Activated naive CD4-positive, alpha-beta T cell treated with Interleukin-2 at 50 U/mL for 16 hours (primary cell): ENCODE measurements at regions not wholly inside any gene's neighbourhood (a gene's known extent, or its start where the extent isn't known, plus 50 kb on each side); places are given as distances from the start of the nearest gene placed in this dataset.
A peak's percentile ranks its signal among the peaks of the same experiment; 100 is the strongest.

Experiments
- DNase-seq: peaks from one replicate; pipeline ENCODE4 v3.0.0-alpha.2; 2020

- no peak for DNase-seq
Observed at GRCh38 chr14:65879248-65880009, 466.9 kb downstream of the FUT8 start.

- no peak for DNase-seq
Observed at GRCh38 chr14:65880507-65880906, 468.0 kb downstream of the FUT8 start.

- no peak for DNase-seq
Observed at GRCh38 chr14:65881642-65882041, 469.1 kb downstream of the FUT8 start.

- no peak for DNase-seq
Observed at GRCh38 chr14:65888677-65889076, 476.1 kb downstream of the FUT8 start.

GRCh38 chr14:65892315-65892714 lies 479.8 kb downstream of the FUT8 start:
- no peak for DNase-seq

GRCh38 chr14:65900164-65900563 lies 487.6 kb downstream of the FUT8 start:
- no peak for DNase-seq

GRCh38 chr14:65901595-65901994 lies 489.1 kb downstream of the FUT8 start:
- DNase-seq, result no peak

- DNase-seq, result no peak
Observed at GRCh38 chr14:65904988-65905387, 492.5 kb downstream of the FUT8 start.

- DNase-seq, result no peak
Observed at GRCh38 chr14:65906344-65906743, 493.8 kb downstream of the FUT8 start.

- no peak for DNase-seq
Observed at GRCh38 chr14:65906948-65907347, 494.4 kb downstream of the FUT8 start.

- DNase-seq, result no peak
Observed at GRCh38 chr14:65910108-65910786, 497.7 kb downstream of the FUT8 start.

GRCh38 chr14:65915125-65915524 lies 502.6 kb downstream of the FUT8 start:
- DNase-seq, result no peak

GRCh38 chr14:65916055-65916454 lies 503.5 kb downstream of the FUT8 start:
- no peak for DNase-seq

GRCh38 chr14:65920996-65921395 lies 508.5 kb downstream of the FUT8 start:
- no peak for DNase-seq

- DNase-seq, result no peak
Observed at GRCh38 chr14:65922142-65922541, 509.6 kb downstream of the FUT8 start.

- no peak for DNase-seq
Observed at GRCh38 chr14:65926504-65926903, 514.0 kb downstream of the FUT8 start.

GRCh38 chr14:65926935-65927700 lies 514.6 kb downstream of the FUT8 start:
- no peak for DNase-seq

GRCh38 chr14:65927931-65928356 lies 515.4 kb downstream of the FUT8 start:
- peak; percentile 82 for DNase-seq

GRCh38 chr14:65928995-65929394 lies 516.5 kb downstream of the FUT8 start:
- no peak for DNase-seq

- no peak for DNase-seq
Observed at GRCh38 chr14:65933400-65934069, 521.0 kb downstream of the FUT8 start.

- no peak for DNase-seq
Observed at GRCh38 chr14:65934070-65934435, 521.5 kb downstream of the FUT8 start.

- DNase-seq, result no peak
Observed at GRCh38 chr14:65936342-65936975, 523.9 kb downstream of the FUT8 start.
